Mesenchymal stem cell (in vitro differentiated cells and primary cell): ENCODE measurements at regions not wholly inside any gene's neighbourhood (a gene's known extent, or its start where the extent isn't known, plus 50 kb on each side); places are given as distances from the start of the nearest gene placed in this dataset.
A peak's percentile ranks its signal among the peaks of the same experiment; 100 is the strongest.

ENCODE experiments used
- DNase-seq: peaks from one replicate; pipeline ENCODE4 v3.0.0-alpha.2; 2013
- H2AFZ ChIP-seq: one replicate; pipeline ENCODE4 v1.6.1; 2013; ENCODE audit warnings: low read depth, mild to moderate bottlenecking, control low read depth, inconsistent platforms, low read length, moderate library complexity
- H2AK5ac ChIP-seq: 2 replicates; pipeline ENCODE4 v1.6.1; 2013; ENCODE audit warnings: low read length, moderate library complexity, mild to moderate bottlenecking, inconsistent platforms; ENCODE audit not compliant: severe bottlenecking
- H2BK120ac ChIP-seq: one replicate; pipeline ENCODE4 v1.6.1; 2013; ENCODE audit warnings: low read depth, mild to moderate bottlenecking, inconsistent platforms, low read length, moderate library complexity
- H2BK12ac ChIP-seq, 2 experiments: one replicate each; pipeline ENCODE4 v1.6.1; 2013; ENCODE audit warnings: inconsistent platforms in 2 of 2, low read length in 2 of 2, mild to moderate bottlenecking in 2 of 2, moderate library complexity in 2 of 2, control low read depth in 1 of 2
- H2BK15ac ChIP-seq: one replicate; pipeline ENCODE4 v1.6.1; 2013; ENCODE audit warnings: mild to moderate bottlenecking, low read depth, inconsistent platforms; ENCODE audit not compliant: poor library complexity, severe bottlenecking
- H2BK5ac ChIP-seq: 2 replicates; pipeline ENCODE4 v1.6.1; 2013; ENCODE audit warnings: low read depth, mild to moderate bottlenecking, low read length, control low read depth, inconsistent platforms; ENCODE audit not compliant: poor library complexity, severe bottlenecking
- H3K14ac ChIP-seq, 2 experiments: one replicate each; pipeline ENCODE4 v1.6.1; 2013; ENCODE audit warnings: inconsistent platforms in 2 of 2, low read length in 2 of 2, control low read depth in 1 of 2, mild to moderate bottlenecking in 1 of 2, moderate library complexity in 1 of 2
- H3K18ac ChIP-seq, 2 experiments: one replicate each; pipeline ENCODE4 v1.6.1; 2013; ENCODE audit warnings: inconsistent platforms in 2 of 2, low read length in 2 of 2, control low read depth in 1 of 2, low read depth in 1 of 2, mild to moderate bottlenecking in 1 of 2
- H3K23ac ChIP-seq, 2 experiments: one replicate each; pipeline ENCODE4 v1.6.1; 2013; ENCODE audit warnings: inconsistent platforms in 2 of 2, low read length in 2 of 2, mild to moderate bottlenecking in 2 of 2, moderate library complexity in 2 of 2, control low read depth in 1 of 2
- H3K27ac ChIP-seq: 2 replicates; pipeline ENCODE4 v1.5.1; 2013; ENCODE audit warnings: mild to moderate bottlenecking, moderate library complexity, low read length, control low read depth, inconsistent platforms; ENCODE audit not compliant: poor library complexity, severe bottlenecking
- H3K27me3 ChIP-seq, 2 experiments: 2 replicates each; pipeline versions ENCODE4 v1.6.1 to v1.7.0; 2013; ENCODE audit warnings: low read length in 2 of 2, mild to moderate bottlenecking in 2 of 2, moderate library complexity in 2 of 2, control low read depth in 1 of 2, inconsistent platforms in 1 of 2; ENCODE audit not compliant: control insufficient read depth in 1 of 2, insufficient read depth in 1 of 2
- H3K36me3 ChIP-seq, 2 experiments: 2 replicates each; pipeline versions ENCODE4 v1.6.1 to v1.7.0; 2013; ENCODE audit warnings: low read length in 2 of 2, control low read depth in 1 of 2, inconsistent platforms in 1 of 2, low read depth in 1 of 2, mild to moderate bottlenecking in 1 of 2; ENCODE audit not compliant: insufficient read depth in 2 of 2, control insufficient read depth in 1 of 2
- H3K4ac ChIP-seq, 2 experiments: one replicate each; pipeline ENCODE4 v1.6.1; 2013; ENCODE audit warnings: inconsistent platforms in 2 of 2, low read length in 2 of 2, mild to moderate bottlenecking in 2 of 2, moderate library complexity in 2 of 2, control low read depth in 1 of 2, low read depth in 1 of 2
- H3K4me1 ChIP-seq: 2 replicates; pipeline ENCODE4 v1.6.1; 2013; ENCODE audit warnings: low read depth, low read length, control low read depth; ENCODE audit not compliant: control insufficient read depth, insufficient read depth
- H3K4me2 ChIP-seq: 2 replicates; pipeline ENCODE4 v1.6.1; 2013; ENCODE audit warnings: low read length, mild to moderate bottlenecking, inconsistent platforms; ENCODE audit not compliant: poor library complexity, severe bottlenecking
- H3K4me3 ChIP-seq, 2 experiments: 2 replicates each; pipeline versions ENCODE4 v1.5.1 to v1.7.0; 2013; ENCODE audit warnings: low read length in 2 of 2, mild to moderate bottlenecking in 2 of 2, control low read depth in 1 of 2, low read depth in 1 of 2; ENCODE audit not compliant: insufficient read depth in 1 of 2
- H3K79me1 ChIP-seq: replicated peaks from 2 replicates; pipeline ENCODE4 v1.6.1; 2013; ENCODE audit warnings: mild to moderate bottlenecking, control low read depth, low read length, inconsistent platforms; ENCODE audit not compliant: poor library complexity, severe bottlenecking
- H3K9ac ChIP-seq: 2 replicates; pipeline ENCODE4 v1.7.0; 2013; ENCODE audit warnings: mild to moderate bottlenecking, low read length, moderate library complexity
- H3K9me3 ChIP-seq: 2 replicates; pipeline ENCODE4 v1.7.0; 2013; ENCODE audit warnings: mild to moderate bottlenecking, low read length; ENCODE audit not compliant: control insufficient read depth
- H4K8ac ChIP-seq: one replicate; pipeline ENCODE4 v1.6.1; 2013; ENCODE audit warnings: inconsistent platforms, mild to moderate bottlenecking, low read length, moderate library complexity
- H4K91ac ChIP-seq: one replicate; pipeline ENCODE4 v1.6.1; 2013; ENCODE audit warnings: mild to moderate bottlenecking, low read length, inconsistent platforms
- WGBS: methylation state at CpG from one replicate; pipeline ENCODE4 v1.1.7; 2013; ENCODE audit warnings: mixed read lengths; 5-methylcytosine and 5-hydroxymethylcytosine counted together

GRCh38 chr1:234958706-234959657 lies 169.7 kb downstream of the TOMM20 start:
- Histone ChIP-seq H2AFZ (no peak overlapping the region), H4K8ac (peak overlapping the region; percentile 55), H2BK5ac (no peak overlapping the region), H2BK120ac (peak overlapping the region; percentile 74), H3K18ac (peak overlapping the region; percentile 67 to 73), H3K9me3 (no peaks in the 10 kb centered on the region), H3K9ac (no peak overlapping the region), H3K27ac (peak overlapping the region; percentile 21), H3K36me3 (no peaks in the 10 kb centered on the region), H3K14ac (peak overlapping the region in 1 of 2 experiments; percentile 18), H3K4me1 (peaks cover 50% of the 10 kb centered on the region), H2AK5ac (peak overlapping the region; percentile 81), H3K23ac (no peak overlapping the region), H3K4me3 (no peak overlapping the region), H3K79me1 (no peaks in the 10 kb centered on the region), H4K91ac (peak overlapping the region; percentile 75), H3K4me2 (no peak overlapping the region), H3K27me3 (no peaks in the 10 kb centered on the region), H2BK15ac (peak overlapping the region; percentile 30), H2BK12ac (peak overlapping the region; percentile 97), H3K4ac (peak overlapping the region; percentile 46 to 87)
- WGBS: 92% methylated on average over 18 of the region's 21 CpGs
- no peak for DNase-seq

- Histone ChIP-seq H3K4me1 (peaks cover 48% of the 10 kb centered on the region), H3K18ac (peak overlapping the region; percentile 67 to 73), H3K27ac (peak overlapping the region; percentile 84), H3K27me3 (no peaks in the 10 kb centered on the region), H3K14ac (peak overlapping the region in 1 of 2 experiments; percentile 5), H3K9ac (no peak overlapping the region), H2AK5ac (peak overlapping the region; percentile 81), H3K79me1 (no peaks in the 10 kb centered on the region), H3K4ac (peak overlapping the region; percentile 51 to 83), H2AFZ (no peak overlapping the region), H2BK5ac (peak overlapping the region; percentile 58), H3K4me3 (no peak overlapping the region), H2BK12ac (peak overlapping the region; percentile 11 to 71), H2BK120ac (peak overlapping the region; percentile 69), H3K36me3 (no peaks in the 10 kb centered on the region), H3K4me2 (no peak overlapping the region), H3K23ac (no peak overlapping the region), H3K9me3 (no peaks in the 10 kb centered on the region), H4K91ac (peak overlapping the region; percentile 93), H4K8ac (peak overlapping the region; percentile 68), H2BK15ac (peak overlapping the region; percentile 75)
- 79% methylated on average over 13 of the region's 13 CpGs for WGBS
- DNase-seq: no peak
These were observed 170.5 kb downstream of the TOMM20 start for GRCh38 chr1:234958066-234958705.

GRCh38 chr1:234957330-234958065 lies 171.1 kb downstream of the TOMM20 start:
- Histone ChIP-seq H2BK120ac (peak overlapping the region; percentile 59), H3K14ac (peak overlapping the region in 1 of 2 experiments; percentile 5), H2BK15ac (no peak overlapping the region), H3K9me3 (no peaks in the 10 kb centered on the region), H3K9ac (peak overlapping the region; percentile 7), H2BK12ac (peak overlapping the region; percentile 11 to 71), H3K36me3 (no peaks in the 10 kb centered on the region), H2AFZ (no peak overlapping the region), H3K4me2 (no peak overlapping the region), H4K8ac (peak overlapping the region; percentile 68), H3K79me1 (no peaks in the 10 kb centered on the region), H4K91ac (peak overlapping the region; percentile 93), H3K4me1 (peaks cover 48% of the 10 kb centered on the region), H2BK5ac (peak overlapping the region; percentile 58), H3K4me3 (no peak overlapping the region), H3K27me3 (no peaks in the 10 kb centered on the region), H3K18ac (peak overlapping the region; percentile 67 to 73), H3K27ac (peak overlapping the region; percentile 84), H2AK5ac (no peak overlapping the region), H3K23ac (no peak overlapping the region), H3K4ac (peak overlapping the region; percentile 51 to 83)
- DNase-seq: peak; percentile 79
- 24% methylated on average over 13 of the region's 14 CpGs for WGBS
